OCI-M1 (cell line): ENCODE measurements at regions not wholly inside any gene's neighbourhood (a gene's known extent, or its start where the extent isn't known, plus 50 kb on each side); places are given as distances from the start of the nearest gene placed in this dataset.
A peak's percentile ranks its signal among the peaks of the same experiment; 100 is the strongest.

Experiments used
- DNase-seq: peaks from one replicate; lab custom pipeline; 2025; lab: John Stamatoyannopoulos, UW

- DNase-seq = no peak
Observed at GRCh38 chr20:50408526-50409364, 101.4 kb upstream of the PTPN1 start.

- DNase-seq = no peak
Observed at GRCh38 chr20:50409495-50409894, 100.7 kb upstream of the PTPN1 start.

- DNase-seq = no peak
Observed at GRCh38 chr20:50410343-50410742, 99.8 kb upstream of the PTPN1 start.

- DNase-seq = no peak
Observed at GRCh38 chr20:50412069-50412468, 98.1 kb upstream of the PTPN1 start.

- DNase-seq = no peak
Observed at GRCh38 chr20:50412499-50412898, 97.7 kb upstream of the PTPN1 start.

GRCh38 chr20:50413088-50413500 lies 97.1 kb upstream of the PTPN1 start:
- no peak for DNase-seq

- DNase-seq = no peak
Observed at GRCh38 chr20:50415021-50415515, 95.1 kb upstream of the PTPN1 start.

GRCh38 chr20:50415516-50416268 lies 94.5 kb upstream of the PTPN1 start:
- DNase-seq = no peak

- no peak for DNase-seq
Observed at GRCh38 chr20:50416269-50417022, 93.7 kb upstream of the PTPN1 start.

- no peak for DNase-seq
Observed at GRCh38 chr20:50417023-50417329, 93.2 kb upstream of the PTPN1 start.

- DNase-seq = no peak
Observed at GRCh38 chr20:50417484-50418235, 92.5 kb upstream of the PTPN1 start.

GRCh38 chr20:50418890-50419642 lies 91.1 kb upstream of the PTPN1 start:
- no peak for DNase-seq

- no peak for DNase-seq
Observed at GRCh38 chr20:50420380-50420779, 89.8 kb upstream of the PTPN1 start.

GRCh38 chr20:50421356-50422340 lies 88.5 kb upstream of the PTPN1 start:
- no peak for DNase-seq

- no peak for DNase-seq
Observed at GRCh38 chr20:50423758-50424157, 86.4 kb upstream of the PTPN1 start.

- peak; percentile 24 for DNase-seq
Observed at GRCh38 chr20:50425076-50425475, 85.1 kb upstream of the PTPN1 start.

- peak; percentile 32 for DNase-seq
Observed at GRCh38 chr20:50426866-50427718, 83.1 kb upstream of the PTPN1 start.

GRCh38 chr20:50427719-50428083 lies 82.5 kb upstream of the PTPN1 start:
- DNase-seq = no peak
